ENCODE measurements at regions not wholly inside any gene's neighbourhood (a gene's known extent, or its start where the extent isn't known, plus 50 kb on each side); places are given as distances from the start of the nearest gene placed in this dataset.

- TF ChIP-seq CTCF (IDR thresholded peaks at IDR 0.05) (no peak), POLR2A (IDR thresholded peaks at IDR 0.05) (no peak)
Measured at GRCh38 chr3:175890066-175890465, 1030.9 kb downstream of the NAALADL2 start.

Measured in Peyer's patch (tissue), 4 donors.